Activated CD4-positive, alpha-beta T cell treated with anti-CD3 and anti-CD28 coated beads, Interleukin-2, amount 50 U/mL, for 1 hour (primary cell): ENCODE measurements at regions not wholly inside any gene's neighbourhood (a gene's known extent, or its start where the extent isn't known, plus 50 kb on each side); places are given as distances from the start of the nearest gene placed in this dataset.

Source experiments
- DNase-seq: peaks from one replicate; pipeline ENCODE4 v3.0.0-alpha.2; 2020

GRCh38 chr5:4137781-4138180 lies 542.1 kb downstream of the IRX1 start:
- DNase-seq: no peak

- no peak for DNase-seq
These were observed 547.2 kb downstream of the IRX1 start for GRCh38 chr5:4142842-4143241.

GRCh38 chr5:4144411-4145007 lies 548.9 kb downstream of the IRX1 start:
- no peak for DNase-seq

GRCh38 chr5:4145511-4145910 lies 549.9 kb downstream of the IRX1 start:
- no peak for DNase-seq

- no peak for DNase-seq
These were observed 552.4 kb downstream of the IRX1 start for GRCh38 chr5:4148009-4148408.

- DNase-seq: no peak
These were observed 554.4 kb downstream of the IRX1 start for GRCh38 chr5:4150067-4150466.

GRCh38 chr5:4156153-4156552 lies 560.5 kb downstream of the IRX1 start:
- DNase-seq: no peak

GRCh38 chr5:4156889-4157288 lies 561.3 kb downstream of the IRX1 start:
- DNase-seq: no peak

- no peak for DNase-seq
These were observed 563.3 kb downstream of the IRX1 start for GRCh38 chr5:4158750-4159447.

- DNase-seq: no peak
These were observed 564.0 kb downstream of the IRX1 start for GRCh38 chr5:4159681-4160080.

GRCh38 chr5:4164167-4164566 lies 568.5 kb downstream of the IRX1 start:
- DNase-seq: no peak

- no peak for DNase-seq
These were observed 585.1 kb downstream of the IRX1 start for GRCh38 chr5:4180703-4181102.

GRCh38 chr5:4182144-4182543 lies 586.5 kb downstream of the IRX1 start:
- no peak for DNase-seq

GRCh38 chr5:4185127-4185526 lies 589.5 kb downstream of the IRX1 start:
- DNase-seq: no peak

- DNase-seq: no peak
These were observed 593.1 kb downstream of the IRX1 start for GRCh38 chr5:4188704-4189103.

GRCh38 chr5:4189317-4189716 lies 593.7 kb downstream of the IRX1 start:
- DNase-seq: no peak

- no peak for DNase-seq
These were observed 595.4 kb downstream of the IRX1 start for GRCh38 chr5:4191041-4191440.

- DNase-seq: no peak
These were observed 596.1 kb downstream of the IRX1 start for GRCh38 chr5:4191703-4192102.

- DNase-seq: no peak
These were observed 596.5 kb downstream of the IRX1 start for GRCh38 chr5:4192111-4192510.

- DNase-seq: no peak
These were observed 601.1 kb downstream of the IRX1 start for GRCh38 chr5:4196744-4197143.

GRCh38 chr5:4197151-4197550 lies 601.5 kb downstream of the IRX1 start:
- DNase-seq: no peak

GRCh38 chr5:4198461-4198860 lies 602.8 kb downstream of the IRX1 start:
- DNase-seq: no peak

GRCh38 chr5:4199049-4199841 lies 603.6 kb downstream of the IRX1 start:
- DNase-seq: no peak

- DNase-seq: no peak
These were observed 607.5 kb downstream of the IRX1 start for GRCh38 chr5:4203146-4203545.
